ENCODE measurements at regions not wholly inside any gene's neighbourhood (a gene's known extent, or its start where the extent isn't known, plus 50 kb on each side); places are given as distances from the start of the nearest gene placed in this dataset.

- CTCF ChIA-PET = no interaction called here
- Mint-ChIP-seq H3K9me3 (ENCODE audit: insufficient read depth) (no peaks in the 10 kb centered on the region), H3K27ac (no peak overlapping the region), H3K4me3 (no peak overlapping the region), H3K27me3 (no peaks in the 10 kb centered on the region), H3K4me1 (no peaks in the 10 kb centered on the region)
- no peak overlapping the region for H3K27ac ChIP-seq (ENCODE audit: low read length in 2 of 2)
- H3K4me2 ChIP-seq (replicated peaks; ENCODE audit: low read depth, low read length, poor library complexity, severe bottlenecking) = no peak overlapping the region
- POLR2A ChIA-PET = no interaction called here
- TF ChIP-seq, protein P1, sequence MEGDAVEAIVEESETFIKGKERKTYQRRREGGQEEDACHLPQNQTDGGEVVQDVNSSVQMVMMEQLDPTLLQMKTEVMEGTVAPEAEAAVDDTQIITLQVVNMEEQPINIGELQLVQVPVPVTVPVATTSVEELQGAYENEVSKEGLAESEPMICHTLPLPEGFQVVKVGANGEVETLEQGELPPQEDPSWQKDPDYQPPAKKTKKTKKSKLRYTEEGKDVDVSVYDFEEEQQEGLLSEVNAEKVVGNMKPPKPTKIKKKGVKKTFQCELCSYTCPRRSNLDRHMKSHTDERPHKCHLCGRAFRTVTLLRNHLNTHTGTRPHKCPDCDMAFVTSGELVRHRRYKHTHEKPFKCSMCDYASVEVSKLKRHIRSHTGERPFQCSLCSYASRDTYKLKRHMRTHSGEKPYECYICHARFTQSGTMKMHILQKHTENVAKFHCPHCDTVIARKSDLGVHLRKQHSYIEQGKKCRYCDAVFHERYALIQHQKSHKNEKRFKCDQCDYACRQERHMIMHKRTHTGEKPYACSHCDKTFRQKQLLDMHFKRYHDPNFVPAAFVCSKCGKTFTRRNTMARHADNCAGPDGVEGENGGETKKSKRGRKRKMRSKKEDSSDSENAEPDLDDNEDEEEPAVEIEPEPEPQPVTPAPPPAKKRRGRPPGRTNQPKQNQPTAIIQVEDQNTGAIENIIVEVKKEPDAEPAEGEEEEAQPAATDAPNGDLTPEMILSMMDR (IDR thresholded peaks at IDR 0.05) = no peak
- TF ChIP-seq EZH2 (IDR thresholded peaks at IDR 0.05; ENCODE audit: borderline replicate concordance, insufficient read depth, low read depth, low read length, poor library complexity, severe bottlenecking) = no peak
- H3K36me3 ChIP-seq (replicated peaks in 1 of 2; ENCODE audit: control extremely low read depth in 1 of 2, control insufficient read depth in 1 of 2, extremely low read depth in 1 of 2, insufficient read depth in 2 of 2, low read length in 1 of 2) = no peaks in the 10 kb centered on the region
- H3K4me3 ChIP-seq (ENCODE audit: control extremely low read depth in 1 of 5, extremely low read depth in 1 of 5, insufficient read depth in 1 of 5, low read depth in 2 of 5, low read length in 4 of 5) = no peak overlapping the region
- no peak overlapping the region for H2AFZ ChIP-seq (ENCODE audit: insufficient read depth, low read depth, low read length, poor library complexity, severe bottlenecking)
- H3K9me3 ChIP-seq (ENCODE audit: control extremely low read depth in 1 of 3, control insufficient read depth in 2 of 3, insufficient read depth in 1 of 3, low read length in 2 of 3) = no peaks in the 10 kb centered on the region
- H3K4me1 ChIP-seq (ENCODE audit: control insufficient read depth in 2 of 2, insufficient read depth in 2 of 2, low read length in 2 of 2) = no peaks in the 10 kb centered on the region
- WGBS (ENCODE audit: insufficient coverage) = 73% methylated on average over 1 of the region's 2 CpGs
- H3K79me2 ChIP-seq (ENCODE audit: control insufficient read depth, insufficient read depth, low read length) = no peaks in the 10 kb centered on the region
- no peak overlapping the region for H3K9ac ChIP-seq (ENCODE audit: low read length)
- H3K27me3 ChIP-seq (replicated peaks in 1 of 4; ENCODE audit: control extremely low read depth in 1 of 4, control insufficient read depth in 3 of 4, insufficient read depth in 4 of 4, low read length in 3 of 4) = no peaks in the 10 kb centered on the region
- intact Hi-C loops (cut with micrococcal nuclease) = no loop called here
- no peak for DNase-seq
- no peaks in the 10 kb centered on the region for H4K20me1 ChIP-seq (ENCODE audit: control insufficient read depth, insufficient read depth, low read length, poor library complexity, severe bottlenecking)
- no peak for ATAC-seq (ENCODE audit: low read depth)
Observed at GRCh38 chr17:70615831-70616230, 446.5 kb downstream of the KCNJ2 start.

- Histone ChIP-seq H3K27me3 (replicated peaks in 1 of 4; ENCODE audit: control extremely low read depth in 1 of 4, control insufficient read depth in 3 of 4, insufficient read depth in 4 of 4, low read length in 3 of 4) (no peaks in the 10 kb centered on the region), H3K4me2 (replicated peaks; ENCODE audit: low read depth, low read length, poor library complexity, severe bottlenecking) (no peak overlapping the region), H3K36me3 (replicated peaks in 1 of 2; ENCODE audit: control extremely low read depth in 1 of 2, control insufficient read depth in 1 of 2, extremely low read depth in 1 of 2, insufficient read depth in 2 of 2, low read length in 1 of 2) (no peaks in the 10 kb centered on the region), H2AFZ (ENCODE audit: insufficient read depth, low read depth, low read length, poor library complexity, severe bottlenecking) (no peak overlapping the region), H3K4me1 (ENCODE audit: control insufficient read depth in 2 of 2, insufficient read depth in 2 of 2, low read length in 2 of 2) (peaks cover 0 to 3% of the 10 kb centered on the region in 2 donors), H3K9me3 (ENCODE audit: control extremely low read depth in 1 of 3, control insufficient read depth in 2 of 3, insufficient read depth in 1 of 3, low read length in 2 of 3) (no peaks in the 10 kb centered on the region), H4K20me1 (ENCODE audit: control insufficient read depth, insufficient read depth, low read length, poor library complexity, severe bottlenecking) (no peaks in the 10 kb centered on the region), H3K27ac (ENCODE audit: low read length in 2 of 2) (no peak overlapping the region), H3K79me2 (ENCODE audit: control insufficient read depth, insufficient read depth, low read length) (no peaks in the 10 kb centered on the region), H3K4me3 (ENCODE audit: control extremely low read depth in 1 of 5, extremely low read depth in 1 of 5, insufficient read depth in 1 of 5, low read depth in 2 of 5, low read length in 4 of 5) (no peak overlapping the region), H3K9ac (ENCODE audit: low read length) (no peak overlapping the region)
- peaks cover 9% of the 10 kb centered on the region for H3K4me1 Mint-ChIP-seq
- DNase-seq (no peak), ATAC-seq (ENCODE audit: low read depth) (no peak)
- H3K27ac Mint-ChIP-seq = no peak overlapping the region
- H3K27me3 Mint-ChIP-seq = no peaks in the 10 kb centered on the region
- no peaks in the 10 kb centered on the region for H3K9me3 Mint-ChIP-seq (ENCODE audit: insufficient read depth)
- TF ChIP-seq, protein P1 (IDR thresholded peaks at IDR 0.05) = no peak
- no peak for TF ChIP-seq EZH2 (IDR thresholded peaks at IDR 0.05; ENCODE audit: borderline replicate concordance, insufficient read depth, low read depth, low read length, poor library complexity, severe bottlenecking)
- intact Hi-C loops (cut with micrococcal nuclease) = no loop called here
- WGBS (ENCODE audit: insufficient coverage) = no CpG with 5 or more reads among the region's 4 CpGs
- no peak overlapping the region for H3K4me3 Mint-ChIP-seq
- POLR2A ChIA-PET = no interaction called here
- CTCF ChIA-PET = no interaction called here
Observed at GRCh38 chr17:70618641-70619040, 449.3 kb downstream of the KCNJ2 start.

Measured in B cell (primary cell).